Glomerular visceral epithelial cell (primary cell): ENCODE measurements at regions not wholly inside any gene's neighbourhood (a gene's known extent, or its start where the extent isn't known, plus 50 kb on each side); places are given as distances from the start of the nearest gene placed in this dataset.

Source experiments
- DNase-seq: peaks from one replicate; pipeline ENCODE4 v3.0.0-alpha.2; 2016; ENCODE audit errors: extremely low spot score

- no peak for DNase-seq
These were observed 1343.8 kb downstream of the TBC1D22A start for GRCh38 chr22:48106215-48106614.

- DNase-seq = no peak
These were observed 1342.8 kb downstream of the TBC1D22A start for GRCh38 chr22:48105259-48105658.

- DNase-seq = no peak
These were observed 1342.3 kb downstream of the TBC1D22A start for GRCh38 chr22:48104766-48105165.

GRCh38 chr22:48104102-48104738 lies 1341.8 kb downstream of the TBC1D22A start:
- no peak for DNase-seq

GRCh38 chr22:48103126-48103875 lies 1340.9 kb downstream of the TBC1D22A start:
- no peak for DNase-seq

- DNase-seq = no peak
These were observed 1340.1 kb downstream of the TBC1D22A start for GRCh38 chr22:48102581-48102980.

- DNase-seq = no peak
These were observed 1339.3 kb downstream of the TBC1D22A start for GRCh38 chr22:48101704-48102103.

- no peak for DNase-seq
These were observed 1338.4 kb downstream of the TBC1D22A start for GRCh38 chr22:48100685-48101417.

GRCh38 chr22:48099671-48100070 lies 1337.2 kb downstream of the TBC1D22A start:
- no peak for DNase-seq

- no peak for DNase-seq
These were observed 1336.8 kb downstream of the TBC1D22A start for GRCh38 chr22:48099251-48099650.

GRCh38 chr22:48098921-48099245 lies 1336.4 kb downstream of the TBC1D22A start:
- DNase-seq = no peak

- DNase-seq = no peak
These were observed 1335.9 kb downstream of the TBC1D22A start for GRCh38 chr22:48098243-48098920.

GRCh38 chr22:48097723-48098122 lies 1335.3 kb downstream of the TBC1D22A start:
- no peak for DNase-seq

- no peak for DNase-seq
These were observed 1334.6 kb downstream of the TBC1D22A start for GRCh38 chr22:48096851-48097665.

- no peak for DNase-seq
These were observed 1334.0 kb downstream of the TBC1D22A start for GRCh38 chr22:48096411-48096810.

GRCh38 chr22:48093981-48094380 lies 1331.5 kb downstream of the TBC1D22A start:
- no peak for DNase-seq

- DNase-seq = no peak
These were observed 1330.4 kb downstream of the TBC1D22A start for GRCh38 chr22:48092866-48093265.

- DNase-seq = no peak
These were observed 1329.3 kb downstream of the TBC1D22A start for GRCh38 chr22:48091656-48092223.

GRCh38 chr22:48091060-48091650 lies 1328.7 kb downstream of the TBC1D22A start:
- no peak for DNase-seq

GRCh38 chr22:48090332-48090672 lies 1327.9 kb downstream of the TBC1D22A start:
- no peak for DNase-seq
